Esophagus muscularis mucosa (tissue), 4 donors: ENCODE measurements at regions not wholly inside any gene's neighbourhood (a gene's known extent, or its start where the extent isn't known, plus 50 kb on each side); places are given as distances from the start of the nearest gene placed in this dataset.
"Not testable (repeated sequence)": the region's sequence is repeated elsewhere in the genome, so short reads cannot be mapped to it uniquely, and the experiment has no call there.

Experiments used
- DNase-seq: peaks from one replicate; pipeline ENCODE4 v3.0.0-alpha.2; 2017; ENCODE audit errors: extremely low spot score
- H3K27ac ChIP-seq, 4 donors: fragments of 200-600 bp; sonication (generic); replicated peaks in 1 of 4; 1 replicate in 3 of 4; 2 replicates in 1 of 4; pipeline ENCODE4 v1.5.1; 2016 to 2019; ENCODE audit warnings: mild to moderate bottlenecking in 1 of 4
- H3K27me3 ChIP-seq, 4 donors: fragments of 200-600 bp; sonication (generic); one replicate each; pipeline versions ENCODE4 v1.5.1 to v1.6.0; 2016 to 2019
- H3K36me3 ChIP-seq, 4 donors: fragments of 200-600 bp; sonication (generic); one replicate each; pipeline ENCODE4 v1.5.1; 2016 to 2019
- H3K4me1 ChIP-seq, 4 donors: fragments of 200-600 bp; sonication (generic); one replicate each; pipeline ENCODE4 v1.5.1; 2016 to 2019
- H3K4me3 ChIP-seq, 4 donors: fragments of 200-600 bp; sonication (generic); 1 replicate in 2 of 4; 2 replicates in 2 of 4; pipeline ENCODE4 v1.5.1; 2016 to 2019; ENCODE audit warnings: mild to moderate bottlenecking in 4 of 4, moderate library complexity in 1 of 4
- H3K9me3 ChIP-seq, 4 donors: fragments of 200-600 bp; sonication (generic); 1 replicate in 3 of 4; 2 replicates in 1 of 4; pipeline ENCODE4 v1.5.1; 2016 to 2019
- EP300 ChIP-seq: sonication (generic); formaldehyde crosslinking; IDR thresholded peaks from one replicate; pipeline ENCODE4 v1.6.1; 2017; ENCODE audit warnings: antibody characterized with exemption
- POLR2A ChIP-seq: fragments of 450-650 bp; IDR thresholded peaks from one replicate; pipeline ENCODE4 v1.6.1; 2017; ENCODE audit warnings: antibody characterized with exemption, moderate library complexity, mild to moderate bottlenecking, low read depth
- POLR2AphosphoS5 ChIP-seq, 2 donors: sonication (generic); formaldehyde crosslinking; IDR thresholded peaks; one replicate each; pipeline ENCODE4 v1.6.1; 2017; ENCODE audit warnings: antibody characterized with exemption in 2 of 2
- WGBS: methylation state at CpG from one replicate; pipeline ENCODE4 v1.1.5; 2018; 5-methylcytosine and 5-hydroxymethylcytosine counted together
- intact Hi-C: fragments of 100-400 bp; cut with DNase I; formaldehyde crosslinking; loops from one replicate; pipeline ENCODE4 v1.15.1; 2023
- TF ChIP-seq, protein P1 (sequence below), 3 experiments: fragments of 200-600 bp in 2 of 3; fragments of 450-650 bp in 1 of 3; sonication (generic) in 2 of 3; IDR thresholded peaks; one replicate each; pipeline ENCODE4 v1.5.1; 2017 to 2019; ENCODE audit warnings: antibody characterized with exemption in 3 of 3, mild to moderate bottlenecking in 2 of 3, moderate library complexity in 1 of 3

DNA sequence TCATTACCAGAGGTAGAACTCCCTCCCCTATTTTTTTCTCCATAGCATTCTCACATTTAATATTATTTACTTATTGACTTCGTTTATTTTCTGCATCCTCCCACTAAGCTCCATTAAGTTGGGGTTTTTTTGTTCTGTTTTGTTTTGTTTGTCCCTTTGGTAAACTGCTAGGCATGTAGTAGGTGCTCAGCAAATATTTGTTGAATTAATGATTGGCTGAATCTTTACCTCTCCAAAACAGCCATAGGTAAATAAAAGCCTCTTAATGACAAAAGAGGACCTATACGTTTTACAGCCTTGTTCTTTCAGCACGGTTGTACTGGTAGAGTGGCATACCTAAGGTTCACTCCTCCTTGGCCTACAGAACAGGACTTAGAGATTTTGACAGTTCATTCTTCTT is 52.0 kb downstream of the PRORP start:
- Histone ChIP-seq H3K4me3 (no peak overlapping the region), H3K27ac (no peak overlapping the region), H3K27me3 (no peaks in the 10 kb centered on the region), H3K4me1 (no peaks in the 10 kb centered on the region), H3K36me3 (peaks cover 0 to 19% (median 6%) of the 10 kb centered on the region in 4 donors), H3K9me3 (no peaks in the 10 kb centered on the region)
- TF ChIP-seq POLR2A, result no peak
- TF ChIP-seq, protein P1, sequence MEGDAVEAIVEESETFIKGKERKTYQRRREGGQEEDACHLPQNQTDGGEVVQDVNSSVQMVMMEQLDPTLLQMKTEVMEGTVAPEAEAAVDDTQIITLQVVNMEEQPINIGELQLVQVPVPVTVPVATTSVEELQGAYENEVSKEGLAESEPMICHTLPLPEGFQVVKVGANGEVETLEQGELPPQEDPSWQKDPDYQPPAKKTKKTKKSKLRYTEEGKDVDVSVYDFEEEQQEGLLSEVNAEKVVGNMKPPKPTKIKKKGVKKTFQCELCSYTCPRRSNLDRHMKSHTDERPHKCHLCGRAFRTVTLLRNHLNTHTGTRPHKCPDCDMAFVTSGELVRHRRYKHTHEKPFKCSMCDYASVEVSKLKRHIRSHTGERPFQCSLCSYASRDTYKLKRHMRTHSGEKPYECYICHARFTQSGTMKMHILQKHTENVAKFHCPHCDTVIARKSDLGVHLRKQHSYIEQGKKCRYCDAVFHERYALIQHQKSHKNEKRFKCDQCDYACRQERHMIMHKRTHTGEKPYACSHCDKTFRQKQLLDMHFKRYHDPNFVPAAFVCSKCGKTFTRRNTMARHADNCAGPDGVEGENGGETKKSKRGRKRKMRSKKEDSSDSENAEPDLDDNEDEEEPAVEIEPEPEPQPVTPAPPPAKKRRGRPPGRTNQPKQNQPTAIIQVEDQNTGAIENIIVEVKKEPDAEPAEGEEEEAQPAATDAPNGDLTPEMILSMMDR (IDR thresholded peaks at IDR 0.05), result no peak
- TF ChIP-seq POLR2AphosphoS5 (IDR thresholded peaks at IDR 0.05), result no peak
- no peak for TF ChIP-seq EP300
- no peak for DNase-seq
- intact Hi-C loops, result no loop called here
- 97% methylated on average over 3 of the region's 3 CpGs for WGBS

DNA sequence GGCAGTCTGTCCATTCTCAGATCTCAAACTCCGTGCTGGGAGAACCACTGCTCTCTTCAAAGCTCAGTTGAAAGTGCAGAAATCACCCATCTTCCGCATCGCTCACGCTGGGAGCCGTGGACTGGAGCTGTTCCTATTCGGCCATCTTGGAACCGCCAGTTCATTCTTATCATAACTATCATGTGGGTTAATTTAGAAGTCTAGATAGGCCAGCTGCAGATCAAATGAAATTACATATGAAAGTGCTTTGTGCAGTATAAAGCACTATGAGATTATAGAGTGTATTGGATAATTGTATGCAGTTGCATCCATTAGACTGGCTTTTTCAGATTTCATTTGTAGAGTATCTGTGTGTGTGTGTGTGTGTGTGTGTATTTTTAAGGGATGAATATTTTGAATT is 57.8 kb downstream of the PRORP start:
- H3K27me3 ChIP-seq, result no peaks in the 10 kb centered on the region
- intact Hi-C loops, result no loop called here
- no peaks in the 10 kb centered on the region for H3K4me1 ChIP-seq
- no peak overlapping the region for H3K4me3 ChIP-seq
- DNase-seq, result no peak
- TF ChIP-seq, protein P1 (IDR thresholded peaks at IDR 0.05), result no peak
- TF ChIP-seq EP300 (no peak), POLR2A (no peak), POLR2AphosphoS5 (IDR thresholded peaks at IDR 0.05) (no peak)
- H3K36me3 ChIP-seq, result peaks cover 0 to 6% (median 1%) of the 10 kb centered on the region in 4 donors
- H3K9me3 ChIP-seq, result no peaks in the 10 kb centered on the region
- WGBS, result 84% methylated on average over 7 of the region's 7 CpGs
- no peak overlapping the region for H3K27ac ChIP-seq

DNA sequence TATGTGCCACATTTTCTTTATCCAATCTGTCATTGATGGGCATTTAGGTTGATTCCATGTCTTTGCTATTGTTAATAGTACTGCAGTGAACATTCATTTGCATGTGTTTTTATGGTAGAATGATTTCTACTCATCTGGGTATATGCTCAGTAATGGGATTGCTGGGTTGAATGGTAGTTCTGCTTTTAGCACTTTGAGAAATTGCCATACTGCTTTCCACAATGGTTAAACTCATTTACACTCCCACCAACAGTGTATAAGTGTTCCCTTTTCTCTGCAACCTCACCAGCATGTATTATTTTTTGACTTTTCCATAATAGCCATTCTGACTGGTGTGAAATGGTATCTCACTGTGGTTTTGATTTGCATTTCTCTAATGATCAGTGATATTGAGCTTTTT is 62.5 kb downstream of the PRORP start:
- H3K36me3 ChIP-seq, H3K27ac ChIP-seq, H3K4me1 ChIP-seq, H3K4me3 ChIP-seq, H3K27me3 ChIP-seq, DNase-seq, intact Hi-C loops, H3K9me3 ChIP-seq: not testable (repeated sequence)

DNA sequence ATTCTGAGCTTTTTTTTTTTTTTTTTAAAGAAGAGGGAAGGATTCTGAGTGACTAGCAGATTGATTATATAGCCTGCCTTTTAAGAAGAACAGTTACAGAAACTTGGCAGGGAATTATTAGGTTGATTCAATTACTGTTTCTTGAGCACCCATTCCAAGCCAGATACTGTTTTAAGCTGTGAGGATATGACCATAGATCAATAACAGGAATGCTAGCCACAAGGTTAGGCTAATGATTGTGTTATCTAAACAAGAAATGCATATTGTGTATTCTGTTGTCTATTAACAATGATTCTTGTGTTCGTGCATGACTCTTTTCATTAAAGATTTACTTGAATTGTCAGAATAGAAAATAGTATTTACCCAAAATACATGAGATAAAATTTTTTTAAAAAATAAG is 67.1 kb downstream of the PRORP start:
- Histone ChIP-seq H3K36me3 (peaks cover 0 to 14% (median 5%) of the 10 kb centered on the region in 4 donors), H3K4me3 (no peak overlapping the region), H3K4me1 (no peaks in the 10 kb centered on the region), H3K9me3 (no peaks in the 10 kb centered on the region), H3K27ac (no peak overlapping the region), H3K27me3 (no peaks in the 10 kb centered on the region)
- no peak for DNase-seq
- 88% methylated on average over 1 of the region's 1 CpG for WGBS
- no peak for TF ChIP-seq EP300
- intact Hi-C loops, result no loop called here

DNA sequence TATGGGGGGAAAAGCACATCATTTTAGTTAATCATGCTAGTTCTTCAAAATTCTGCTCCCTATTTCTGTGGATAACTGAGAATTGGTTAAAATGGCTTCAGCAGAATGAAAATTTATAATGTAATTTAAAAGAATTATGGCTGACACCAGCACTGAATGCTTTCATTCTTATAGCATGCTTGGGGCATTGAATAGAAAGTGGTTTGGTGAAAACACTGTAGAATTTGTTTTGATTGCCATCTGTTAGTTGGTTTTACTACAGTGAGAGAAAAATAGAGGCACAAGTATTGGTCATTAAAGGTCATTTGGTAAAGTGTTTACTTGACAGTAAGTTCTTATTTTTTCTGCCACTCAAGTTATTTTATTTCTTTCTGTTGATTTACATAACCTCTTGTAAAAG is 70.8 kb downstream of the PRORP start:
- Histone ChIP-seq H3K9me3 (no peaks in the 10 kb centered on the region), H3K4me1 (no peaks in the 10 kb centered on the region), H3K36me3 (peaks cover 0 to 11% (median 5%) of the 10 kb centered on the region in 4 donors), H3K27ac (no peak overlapping the region), H3K4me3 (no peak overlapping the region), H3K27me3 (no peaks in the 10 kb centered on the region)
- intact Hi-C loops, result no loop called here
- TF ChIP-seq, protein P1 (IDR thresholded peaks at IDR 0.05), result no peak
- TF ChIP-seq POLR2AphosphoS5 (IDR thresholded peaks at IDR 0.05), result no peak
- TF ChIP-seq EP300, result no peak
- TF ChIP-seq POLR2A, result no peak
- no peak for DNase-seq

DNA sequence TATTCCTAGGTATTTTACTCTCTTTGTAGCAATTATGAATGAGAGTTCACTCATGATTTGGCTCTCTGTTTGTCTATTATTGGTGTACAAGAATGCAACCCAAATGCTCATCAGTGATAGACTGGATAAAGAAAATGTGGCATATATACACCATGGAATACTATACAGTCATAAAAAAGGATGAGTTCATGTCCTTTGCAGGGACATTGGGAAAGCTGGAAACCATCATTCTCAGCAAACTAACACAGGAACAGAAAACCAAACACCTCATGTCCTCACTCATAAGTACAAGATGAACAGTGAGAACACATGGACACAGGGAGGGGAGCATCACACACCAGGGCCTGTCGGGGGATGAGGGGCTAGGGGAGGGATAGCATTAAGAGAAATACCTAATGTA is 71.8 kb downstream of the PRORP start:
- H3K4me1 ChIP-seq, intact Hi-C loops, H3K27ac ChIP-seq, H3K4me3 ChIP-seq, DNase-seq, H3K9me3 ChIP-seq, H3K27me3 ChIP-seq: not testable (repeated sequence)
- WGBS, result 100% methylated on average over 1 of the region's 1 CpG
- H3K36me3 ChIP-seq, result peaks cover 0 to 11% (median 5%) of the 10 kb centered on the region in 4 donors
